A673 (cell line): ENCODE measurements at regions not wholly inside any gene's neighbourhood (a gene's known extent, or its start where the extent isn't known, plus 50 kb on each side); places are given as distances from the start of the nearest gene placed in this dataset.

Source experiments
- BruUV-seq: library from RNA; stranded (reverse); fragments of 400-500 nt; replicated peaks from 2 replicates; lab custom pipeline; 2021; lab: Mats Ljungman, UMichigan
- CTCF ChIA-PET: fragments of 300-600 bp; sonication (Branson Sonifier 250); formaldehyde crosslinking; loops from one replicate; lab custom pipeline; 2022; ENCODE audit warnings: antibody characterized with exemption; lab: Charles Lee
- POLR2A ChIA-PET: fragments of 300-600 bp; sonication (Branson Sonifier 250); formaldehyde crosslinking; loops from one replicate; lab custom pipeline; 2022; ENCODE audit warnings: antibody characterized with exemption; ENCODE audit not compliant: low non-redundant PET; lab: Charles Lee
- DNase-seq: peaks from one replicate; pipeline ENCODE4 v3.0.0-alpha.2; 2015; ENCODE audit warnings: low spot score
- H3K27ac ChIP-seq: fragments of 200-600 bp; sonication (generic); 2 replicates; pipeline ENCODE4 v1.5.1; 2016; ENCODE audit warnings: mixed run types, low read depth, mild to moderate bottlenecking, mixed read lengths, antibody characterized with exemption, low read length; ENCODE audit not compliant: poor library complexity, severe bottlenecking
- H3K27me3 ChIP-seq: fragments of 200-600 bp; sonication (generic); replicated peaks from 2 replicates; pipeline ENCODE4 v1.6.1; 2017; ENCODE audit warnings: mixed run types, low read depth, mild to moderate bottlenecking, mixed read lengths, antibody characterized with exemption, low read length; ENCODE audit not compliant: insufficient read depth, poor library complexity
- H3K36me3 ChIP-seq: fragments of 200-600 bp; sonication (generic); 2 replicates; pipeline ENCODE4 v1.6.1; 2016; ENCODE audit warnings: mixed run types, mild to moderate bottlenecking, mixed read lengths, antibody characterized with exemption, low read length; ENCODE audit not compliant: insufficient read depth, poor library complexity, severe bottlenecking
- H3K4me1 ChIP-seq: fragments of 200-600 bp; sonication (generic); 2 replicates; pipeline ENCODE4 v1.6.1; 2017; ENCODE audit warnings: mixed run types, mild to moderate bottlenecking, mixed read lengths, antibody characterized with exemption, low read length; ENCODE audit not compliant: insufficient read depth, poor library complexity, severe bottlenecking
- H3K4me3 ChIP-seq: fragments of 200-600 bp; sonication (generic); 2 replicates; pipeline ENCODE4 v1.5.1; 2016; ENCODE audit warnings: low read depth, mixed run types, mild to moderate bottlenecking, mixed read lengths, low read length; ENCODE audit not compliant: poor library complexity, severe bottlenecking
- H3K9me3 ChIP-seq: fragments of 200-600 bp; sonication (generic); 2 replicates; pipeline ENCODE4 v1.6.1; 2016; ENCODE audit warnings: mixed run types, low read depth, mild to moderate bottlenecking, mixed read lengths, antibody characterized with exemption, low read length; ENCODE audit not compliant: poor library complexity, severe bottlenecking
- EZH2 ChIP-seq: fragments of 200-600 bp; sonication (generic); IDR thresholded peaks from 2 replicates; pipeline ENCODE4 v1.6.1; 2017; ENCODE audit warnings: borderline replicate concordance, low read depth, mild to moderate bottlenecking, mixed read lengths, antibody characterized with exemption, low read length; ENCODE audit not compliant: poor library complexity, severe bottlenecking
- intact Hi-C: fragments of 100-400 bp; cut with micrococcal nuclease; formaldehyde crosslinking; loops from one replicate; pipeline ENCODE4 v1.10.0; 2022; ENCODE audit not compliant: unreplicated experiment
- TF ChIP-seq, protein P1 (sequence below): fragments of 300-800, 200-600 bp; sonication (generic); conservative IDR thresholded peaks from 2 replicates; pipeline ENCODE4 v1.5.1; 2017; ENCODE audit warnings: low read depth, mild to moderate bottlenecking, antibody characterized with exemption, low read length, moderate library complexity, mixed read lengths

DNA sequence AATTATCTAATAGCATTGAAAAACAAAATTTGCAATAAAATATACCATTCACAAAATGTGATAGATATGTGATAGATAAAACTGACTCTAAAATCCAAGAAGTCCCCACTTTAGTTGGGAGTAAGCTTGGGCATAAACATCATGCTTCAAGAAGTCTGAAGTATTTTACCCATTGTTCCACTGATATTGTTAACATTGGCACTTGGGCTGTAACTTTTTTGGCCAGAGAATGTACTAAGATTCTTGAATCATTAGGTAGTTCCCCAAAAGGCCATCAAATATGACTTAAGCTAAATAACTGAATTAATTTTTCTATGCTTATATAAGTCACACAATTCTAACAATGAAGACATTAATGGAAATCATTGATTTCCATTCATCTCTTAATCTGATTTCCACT is 413.6 kb downstream of the CDH2 start:
- intact Hi-C loops, result no loop called here
- no peak for TF ChIP-seq EZH2
- TF ChIP-seq, protein P1, sequence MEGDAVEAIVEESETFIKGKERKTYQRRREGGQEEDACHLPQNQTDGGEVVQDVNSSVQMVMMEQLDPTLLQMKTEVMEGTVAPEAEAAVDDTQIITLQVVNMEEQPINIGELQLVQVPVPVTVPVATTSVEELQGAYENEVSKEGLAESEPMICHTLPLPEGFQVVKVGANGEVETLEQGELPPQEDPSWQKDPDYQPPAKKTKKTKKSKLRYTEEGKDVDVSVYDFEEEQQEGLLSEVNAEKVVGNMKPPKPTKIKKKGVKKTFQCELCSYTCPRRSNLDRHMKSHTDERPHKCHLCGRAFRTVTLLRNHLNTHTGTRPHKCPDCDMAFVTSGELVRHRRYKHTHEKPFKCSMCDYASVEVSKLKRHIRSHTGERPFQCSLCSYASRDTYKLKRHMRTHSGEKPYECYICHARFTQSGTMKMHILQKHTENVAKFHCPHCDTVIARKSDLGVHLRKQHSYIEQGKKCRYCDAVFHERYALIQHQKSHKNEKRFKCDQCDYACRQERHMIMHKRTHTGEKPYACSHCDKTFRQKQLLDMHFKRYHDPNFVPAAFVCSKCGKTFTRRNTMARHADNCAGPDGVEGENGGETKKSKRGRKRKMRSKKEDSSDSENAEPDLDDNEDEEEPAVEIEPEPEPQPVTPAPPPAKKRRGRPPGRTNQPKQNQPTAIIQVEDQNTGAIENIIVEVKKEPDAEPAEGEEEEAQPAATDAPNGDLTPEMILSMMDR, result no peak
- no peaks in the 10 kb centered on the region for H3K36me3 ChIP-seq
- no peak overlapping the region for H3K27ac ChIP-seq
- H3K4me1 ChIP-seq, result no peaks in the 10 kb centered on the region
- CTCF ChIA-PET, result interaction anchor here (0.5 kb wide), 1 partner anchor 12 kb away, joined by 3 read pairs; no protein-coding TSS in a partner anchor
- H3K4me3 ChIP-seq, result no peak overlapping the region
- POLR2A ChIA-PET, result no interaction called here
- no TSS peak for BruUV-seq
- DNase-seq, result no peak
- H3K27me3 ChIP-seq, result peaks cover 62% of the 10 kb centered on the region
- H3K9me3 ChIP-seq, result no peaks in the 10 kb centered on the region

DNA sequence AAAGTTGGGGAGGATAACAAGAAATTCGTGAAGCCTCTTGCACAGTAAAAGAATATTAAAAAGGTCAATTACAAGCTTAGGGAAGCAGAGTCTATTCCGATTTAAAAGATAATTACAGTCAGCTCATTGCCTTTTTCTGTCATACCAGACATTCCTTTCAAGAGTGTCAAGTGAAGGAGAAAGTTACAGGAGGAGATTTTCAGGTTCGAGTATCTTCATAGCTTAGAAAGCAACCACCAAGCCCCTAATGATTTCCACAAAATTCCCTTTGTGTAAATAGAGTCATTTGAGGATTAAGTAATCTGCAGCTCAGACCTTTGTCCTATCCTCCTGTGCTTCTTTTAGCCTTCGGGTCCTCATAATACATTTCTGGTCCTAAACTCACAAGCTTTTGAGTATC is 414.9 kb downstream of the CDH2 start:
- Histone ChIP-seq H3K27me3 (peaks cover 60% of the 10 kb centered on the region), H3K9me3 (no peaks in the 10 kb centered on the region), H3K4me1 (no peaks in the 10 kb centered on the region), H3K4me3 (no peak overlapping the region), H3K36me3 (no peaks in the 10 kb centered on the region), H3K27ac (no peak overlapping the region)
- intact Hi-C loops, result no loop called here
- BruUV-seq, result no TSS peak
- POLR2A ChIA-PET, result no interaction called here
- TF ChIP-seq, protein P1, result no peak
- no peak for TF ChIP-seq EZH2
- CTCF ChIA-PET, result no interaction called here
- DNase-seq, result no peak

DNA sequence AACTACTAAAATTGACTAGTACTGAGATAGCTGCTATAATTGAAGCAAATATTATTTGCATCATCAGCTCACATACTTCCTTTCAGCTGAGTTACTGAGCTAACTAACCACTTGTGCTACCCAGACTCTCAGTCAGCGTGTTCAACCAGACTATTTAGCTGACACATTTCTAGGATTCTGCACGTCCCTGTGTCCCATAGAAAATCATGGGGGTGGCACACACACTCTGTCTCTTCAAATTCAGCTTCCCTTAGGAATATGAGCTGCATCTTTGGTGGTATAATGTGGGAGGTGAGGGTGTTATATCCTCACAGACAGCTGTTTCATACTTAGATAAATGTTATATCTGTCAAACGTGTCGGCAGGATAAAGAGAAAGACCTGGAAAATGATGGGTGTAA is 424.0 kb downstream of the CDH2 start:
- Histone ChIP-seq H3K27me3 (peaks cover 53% of the 10 kb centered on the region), H3K36me3 (no peaks in the 10 kb centered on the region), H3K27ac (no peak overlapping the region), H3K4me1 (no peaks in the 10 kb centered on the region), H3K9me3 (no peaks in the 10 kb centered on the region), H3K4me3 (no peak overlapping the region)
- intact Hi-C loops, result no loop called here
- ChIA-PET CTCF (no interaction called here), POLR2A (no interaction called here)
- TF ChIP-seq, protein P1, result no peak
- no peak for TF ChIP-seq EZH2
- BruUV-seq, result no TSS peak
- DNase-seq, result no peak
